ENCODE measurements at regions not wholly inside any gene's neighbourhood (a gene's known extent, or its start where the extent isn't known, plus 50 kb on each side); places are given as distances from the start of the nearest gene placed in this dataset.
A peak's percentile ranks its signal among the peaks of the same experiment; 100 is the strongest.

GRCh38 chr6:25181350-25181724 is 97.8 kb upstream of the CARMIL1 start:
- no peaks in the 10 kb centered on the region for H3K9me3 ChIP-seq
- H3K36me3 ChIP-seq, result no peaks in the 10 kb centered on the region
- H3K27me3 ChIP-seq, result no peaks in the 10 kb centered on the region
- no peak for DNase-seq
- no peak overlapping the region for H3K4me3 ChIP-seq (ENCODE audit: low read depth, low read length)
- H3K4me1 ChIP-seq, result no peaks in the 10 kb centered on the region
- no peak for TF ChIP-seq CTCF (IDR thresholded peaks at IDR 0.05; ENCODE audit: low read depth, low read length)

- H3K27me3 ChIP-seq, result no peaks in the 10 kb centered on the region
- no peak for TF ChIP-seq CTCF (IDR thresholded peaks at IDR 0.05; ENCODE audit: low read depth, low read length)
These were observed 97.3 kb upstream of the CARMIL1 start for GRCh38 chr6:25181923-25182322.

GRCh38 chr6:25186919-25187318 is 92.3 kb upstream of the CARMIL1 start:
- Histone ChIP-seq H3K9me3 (no peaks in the 10 kb centered on the region), H3K27me3 (no peaks in the 10 kb centered on the region), H3K36me3 (no peaks in the 10 kb centered on the region), H3K4me1 (no peaks in the 10 kb centered on the region; the same call in 1 of the 2 replicates), H3K4me3 (ENCODE audit: low read depth, low read length) (no peak overlapping the region)
- no peak for TF ChIP-seq CTCF (IDR thresholded peaks at IDR 0.05; ENCODE audit: low read depth, low read length)
- DNase-seq, result no peak

More at GRCh38 chr6:25181923-25182322, 97.3 kb upstream of the CARMIL1 start:
- DNase-seq, result no peak
- no peaks in the 10 kb centered on the region for H3K9me3 ChIP-seq
- no peak overlapping the region for H3K4me3 ChIP-seq (ENCODE audit: low read depth, low read length)
- H3K4me1 ChIP-seq, result no peaks in the 10 kb centered on the region
- no peaks in the 10 kb centered on the region for H3K36me3 ChIP-seq

- no peak overlapping the region for H3K4me3 ChIP-seq (ENCODE audit: low read depth, low read length)
- H3K9me3 ChIP-seq, result no peaks in the 10 kb centered on the region
- peaks cover 5% of the 10 kb centered on the region for H3K4me1 ChIP-seq
- no peaks in the 10 kb centered on the region for H3K36me3 ChIP-seq
- H3K27me3 ChIP-seq, result no peaks in the 10 kb centered on the region
- no peak for TF ChIP-seq CTCF (IDR thresholded peaks at IDR 0.05; ENCODE audit: low read depth, low read length)
- DNase-seq, result no peak
These were observed 90.9 kb upstream of the CARMIL1 start for GRCh38 chr6:25188232-25188631.

- DNase-seq, result no peak
- Histone ChIP-seq H3K27me3 (no peaks in the 10 kb centered on the region), H3K36me3 (no peaks in the 10 kb centered on the region), H3K9me3 (no peaks in the 10 kb centered on the region), H3K4me1 (peaks cover 11% of the 10 kb centered on the region), H3K4me3 (ENCODE audit: low read depth, low read length) (no peak overlapping the region)
- TF ChIP-seq CTCF (IDR thresholded peaks at IDR 0.05; ENCODE audit: low read depth, low read length), result no peak
These were observed 86.3 kb upstream of the CARMIL1 start for GRCh38 chr6:25192590-25193459.

- Histone ChIP-seq H3K9me3 (no peaks in the 10 kb centered on the region), H3K4me3 (ENCODE audit: low read depth, low read length) (no peak overlapping the region), H3K27me3 (no peaks in the 10 kb centered on the region), H3K36me3 (no peaks in the 10 kb centered on the region), H3K4me1 (peaks cover 11% of the 10 kb centered on the region)
- no peak for TF ChIP-seq CTCF (IDR thresholded peaks at IDR 0.05; ENCODE audit: low read depth, low read length)
- peak; percentile 29 for DNase-seq
These were observed 85.6 kb upstream of the CARMIL1 start for GRCh38 chr6:25193460-25194171.

Measured in BE2C (cell line).